LNCAP (cell line): ENCODE measurements at regions not wholly inside any gene's neighbourhood (a gene's known extent, or its start where the extent isn't known, plus 50 kb on each side); places are given as distances from the start of the nearest gene placed in this dataset.

ENCODE experiments used
- TF ChIP-seq, protein P1 (sequence below): fragments of 450-650 bp; IDR thresholded peaks from 2 replicates; pipeline ENCODE4 v1.5.1; 2017; ENCODE audit warnings: mild to moderate bottlenecking

DNA sequence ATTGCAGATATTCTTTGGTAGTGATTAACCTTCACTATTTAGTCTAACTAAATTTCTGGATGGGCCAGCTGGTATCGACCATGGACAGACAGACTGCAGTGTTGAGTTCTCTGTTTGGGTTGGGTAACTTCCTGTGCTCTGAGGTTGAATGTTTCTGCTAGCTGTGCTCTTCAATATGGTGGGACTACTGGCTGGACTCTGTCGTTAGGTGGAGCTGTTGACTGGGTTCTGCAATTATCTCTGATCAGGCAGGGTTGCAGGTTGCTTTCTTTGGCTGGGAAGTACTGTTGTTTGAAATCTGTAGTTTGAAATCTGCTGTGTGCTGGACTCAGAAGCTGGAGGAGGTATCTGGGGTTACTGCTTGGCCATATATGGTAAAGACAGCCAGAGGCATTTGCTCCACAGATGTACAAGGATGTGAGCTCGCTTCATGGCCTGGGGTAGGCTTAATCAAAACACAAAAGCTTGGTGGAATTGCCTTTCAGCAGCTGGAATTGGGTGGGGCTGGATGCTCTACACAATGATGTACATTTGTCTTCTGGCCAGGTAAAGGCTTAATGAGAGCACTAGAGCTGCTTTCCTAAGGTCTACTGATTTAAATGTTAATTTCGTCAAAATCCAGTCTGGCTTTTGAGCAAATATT is 1472.0 kb downstream of the FAM133A start:
- TF ChIP-seq, protein P1, sequence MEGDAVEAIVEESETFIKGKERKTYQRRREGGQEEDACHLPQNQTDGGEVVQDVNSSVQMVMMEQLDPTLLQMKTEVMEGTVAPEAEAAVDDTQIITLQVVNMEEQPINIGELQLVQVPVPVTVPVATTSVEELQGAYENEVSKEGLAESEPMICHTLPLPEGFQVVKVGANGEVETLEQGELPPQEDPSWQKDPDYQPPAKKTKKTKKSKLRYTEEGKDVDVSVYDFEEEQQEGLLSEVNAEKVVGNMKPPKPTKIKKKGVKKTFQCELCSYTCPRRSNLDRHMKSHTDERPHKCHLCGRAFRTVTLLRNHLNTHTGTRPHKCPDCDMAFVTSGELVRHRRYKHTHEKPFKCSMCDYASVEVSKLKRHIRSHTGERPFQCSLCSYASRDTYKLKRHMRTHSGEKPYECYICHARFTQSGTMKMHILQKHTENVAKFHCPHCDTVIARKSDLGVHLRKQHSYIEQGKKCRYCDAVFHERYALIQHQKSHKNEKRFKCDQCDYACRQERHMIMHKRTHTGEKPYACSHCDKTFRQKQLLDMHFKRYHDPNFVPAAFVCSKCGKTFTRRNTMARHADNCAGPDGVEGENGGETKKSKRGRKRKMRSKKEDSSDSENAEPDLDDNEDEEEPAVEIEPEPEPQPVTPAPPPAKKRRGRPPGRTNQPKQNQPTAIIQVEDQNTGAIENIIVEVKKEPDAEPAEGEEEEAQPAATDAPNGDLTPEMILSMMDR = no peak

DNA sequence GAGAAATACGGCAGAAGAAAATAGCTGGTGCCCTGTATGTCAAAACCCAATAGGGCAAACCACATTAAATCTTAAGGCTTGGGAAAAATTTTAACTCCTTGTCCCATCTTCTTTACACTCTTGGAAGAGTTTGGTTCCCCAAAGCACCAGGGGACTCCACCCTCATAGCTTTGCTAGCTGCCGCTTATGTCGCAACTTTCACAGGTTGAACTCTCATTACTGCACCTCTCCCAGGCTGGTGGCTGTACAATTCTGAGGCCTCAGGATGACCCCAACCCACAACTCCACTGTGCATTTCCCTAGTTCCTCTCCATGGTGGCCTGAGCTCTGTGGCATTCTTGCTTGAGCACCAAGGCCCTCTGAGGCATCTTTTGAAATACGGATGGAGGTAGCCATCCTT is 1478.8 kb downstream of the FAM133A start:
- TF ChIP-seq, protein P1 = no peak

DNA sequence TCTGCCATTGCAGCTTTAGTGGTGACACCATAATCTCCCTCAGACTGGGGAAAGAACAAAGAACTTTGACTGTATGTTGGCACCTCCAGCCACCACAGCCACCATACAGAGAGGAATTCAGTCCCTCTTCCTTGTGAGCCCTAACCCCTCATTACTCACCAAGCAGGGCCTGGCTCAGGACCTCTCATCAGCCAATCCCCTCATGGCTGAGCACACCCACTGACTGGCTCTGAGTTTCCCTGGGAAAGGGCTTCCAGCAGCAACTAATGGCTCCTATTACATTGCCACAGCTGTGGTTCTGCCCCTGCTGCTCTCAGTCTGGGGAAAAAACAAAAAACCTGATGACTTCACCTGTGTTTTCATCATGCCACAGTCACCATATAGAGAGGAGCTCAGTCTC is 1482.6 kb downstream of the FAM133A start:
- TF ChIP-seq, protein P1 = no peak
